ENCODE measurements at regions not wholly inside any gene's neighbourhood (a gene's known extent, or its start where the extent isn't known, plus 50 kb on each side); places are given as distances from the start of the nearest gene placed in this dataset.

DNA sequence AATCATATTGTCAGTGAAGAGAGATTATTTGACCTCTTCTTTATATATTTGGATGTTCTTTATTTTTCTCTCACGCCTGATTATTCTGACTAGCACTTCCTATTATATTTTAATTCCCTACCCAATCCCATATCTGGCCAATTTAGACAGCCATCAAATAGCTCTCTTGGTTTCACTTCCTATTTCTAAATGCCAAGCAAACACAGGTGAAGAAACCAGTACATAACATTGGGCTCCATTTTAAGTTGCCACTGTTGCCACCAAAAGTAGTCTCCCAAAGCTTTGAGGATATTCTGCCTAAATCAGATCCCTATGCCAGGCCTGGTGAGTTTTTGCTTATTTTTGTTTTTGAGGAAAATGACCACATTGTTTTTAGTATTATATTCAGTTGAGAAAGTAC is 547.0 kb downstream of the MBD2 start:
- TF ChIP-seq, protein P1, sequence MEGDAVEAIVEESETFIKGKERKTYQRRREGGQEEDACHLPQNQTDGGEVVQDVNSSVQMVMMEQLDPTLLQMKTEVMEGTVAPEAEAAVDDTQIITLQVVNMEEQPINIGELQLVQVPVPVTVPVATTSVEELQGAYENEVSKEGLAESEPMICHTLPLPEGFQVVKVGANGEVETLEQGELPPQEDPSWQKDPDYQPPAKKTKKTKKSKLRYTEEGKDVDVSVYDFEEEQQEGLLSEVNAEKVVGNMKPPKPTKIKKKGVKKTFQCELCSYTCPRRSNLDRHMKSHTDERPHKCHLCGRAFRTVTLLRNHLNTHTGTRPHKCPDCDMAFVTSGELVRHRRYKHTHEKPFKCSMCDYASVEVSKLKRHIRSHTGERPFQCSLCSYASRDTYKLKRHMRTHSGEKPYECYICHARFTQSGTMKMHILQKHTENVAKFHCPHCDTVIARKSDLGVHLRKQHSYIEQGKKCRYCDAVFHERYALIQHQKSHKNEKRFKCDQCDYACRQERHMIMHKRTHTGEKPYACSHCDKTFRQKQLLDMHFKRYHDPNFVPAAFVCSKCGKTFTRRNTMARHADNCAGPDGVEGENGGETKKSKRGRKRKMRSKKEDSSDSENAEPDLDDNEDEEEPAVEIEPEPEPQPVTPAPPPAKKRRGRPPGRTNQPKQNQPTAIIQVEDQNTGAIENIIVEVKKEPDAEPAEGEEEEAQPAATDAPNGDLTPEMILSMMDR (IDR thresholded peaks at IDR 0.05; ENCODE audit: low read depth, low read length): no peak
- TF ChIP-seq EZH2phosphoT487 (IDR thresholded peaks at IDR 0.05; ENCODE audit: low read depth): no peak
